Skin of body (tissue), 1 donor: ENCODE measurements at regions not wholly inside any gene's neighbourhood (a gene's known extent, or its start where the extent isn't known, plus 50 kb on each side); places are given as distances from the start of the nearest gene placed in this dataset.

ENCODE experiments used
- DNase-seq: peaks from one replicate; lab custom pipeline; 2025; lab: John Stamatoyannopoulos, UW

- no peak for DNase-seq
Observed at GRCh38 chr7:131238347-131238931, 89.2 kb upstream of the MKLN1 start.

DNA sequence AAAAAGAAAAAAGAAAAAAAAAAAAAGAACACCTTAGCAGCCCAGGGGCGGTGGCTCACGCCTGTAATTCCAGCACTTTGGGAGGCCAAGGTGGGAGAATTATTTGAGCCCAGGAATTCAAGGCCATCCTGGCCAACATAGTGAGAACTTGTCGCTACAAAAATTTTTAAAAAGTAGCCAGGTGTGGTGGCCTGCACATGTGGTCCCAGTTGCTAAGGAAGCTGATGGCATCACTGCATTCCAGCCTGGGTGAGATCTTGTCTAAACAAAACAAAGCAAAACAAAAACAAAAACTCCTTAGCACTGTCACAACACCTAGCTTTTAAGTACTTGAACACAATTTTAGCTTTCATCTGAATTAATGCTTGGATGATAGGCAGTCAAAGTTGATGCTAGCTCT is 86.3 kb upstream of the MKLN1 start:
- no peak for DNase-seq

GRCh38 chr7:131242123-131242650 is 85.5 kb upstream of the MKLN1 start:
- no peak for DNase-seq

DNA sequence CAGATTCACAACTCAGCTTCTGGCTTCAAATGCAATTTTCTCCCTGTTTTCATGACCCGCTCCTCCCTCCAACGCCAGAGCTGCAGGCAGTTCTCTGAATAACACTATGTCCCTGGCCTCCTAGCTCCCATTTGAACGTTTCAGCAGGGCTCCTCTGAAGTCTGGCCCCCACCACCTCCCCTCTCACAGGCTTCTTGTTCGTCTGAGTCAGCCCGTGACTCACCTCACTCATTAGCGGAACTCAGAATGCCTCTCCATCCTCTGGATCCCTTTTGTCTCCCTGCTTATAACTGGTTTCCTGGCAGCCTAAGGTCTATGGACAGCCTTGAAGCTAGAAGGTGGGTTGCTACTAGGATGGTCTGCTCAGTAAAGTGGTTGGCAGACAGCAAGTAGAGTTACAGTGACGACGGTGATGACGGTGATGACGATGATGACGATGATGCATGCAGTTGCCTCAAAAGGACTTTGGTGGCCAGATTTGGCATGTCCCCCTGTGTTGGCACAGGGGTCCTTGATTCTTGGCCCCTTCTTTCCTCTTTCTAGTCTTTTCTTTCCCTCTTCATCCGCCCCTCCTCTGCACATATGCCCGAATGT is 83.3 kb upstream of the MKLN1 start:
- no peak for DNase-seq

- DNase-seq, result no peak
Observed at GRCh38 chr7:131249003-131249402, 78.7 kb upstream of the MKLN1 start.

GRCh38 chr7:131249483-131249882 is 78.2 kb upstream of the MKLN1 start:
- no peak for DNase-seq

- DNase-seq, result no peak
Observed at GRCh38 chr7:131250331-131250730, 77.3 kb upstream of the MKLN1 start.

DNA sequence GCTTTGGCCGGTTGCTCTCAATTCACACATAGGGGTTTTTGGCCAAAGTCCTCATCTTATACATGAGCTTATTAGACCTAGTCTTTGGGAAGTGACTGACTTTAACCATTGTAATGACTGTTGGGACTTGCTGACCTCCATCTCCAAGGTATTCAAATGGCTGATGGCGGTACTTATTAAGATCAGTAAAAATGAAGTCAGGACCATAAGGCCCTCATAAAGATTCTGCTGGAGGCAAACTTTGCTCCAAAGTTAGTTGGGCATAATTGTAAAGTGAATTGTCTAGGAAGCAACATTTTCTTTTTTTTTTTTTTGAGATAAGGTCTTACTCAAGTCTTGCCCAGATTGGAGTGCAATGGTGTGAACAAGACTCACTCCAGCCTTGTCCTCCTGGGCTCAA is 76.3 kb upstream of the MKLN1 start:
- DNase-seq, result no peak

- DNase-seq, result no peak
Observed at GRCh38 chr7:131252976-131253375, 74.7 kb upstream of the MKLN1 start.

DNA sequence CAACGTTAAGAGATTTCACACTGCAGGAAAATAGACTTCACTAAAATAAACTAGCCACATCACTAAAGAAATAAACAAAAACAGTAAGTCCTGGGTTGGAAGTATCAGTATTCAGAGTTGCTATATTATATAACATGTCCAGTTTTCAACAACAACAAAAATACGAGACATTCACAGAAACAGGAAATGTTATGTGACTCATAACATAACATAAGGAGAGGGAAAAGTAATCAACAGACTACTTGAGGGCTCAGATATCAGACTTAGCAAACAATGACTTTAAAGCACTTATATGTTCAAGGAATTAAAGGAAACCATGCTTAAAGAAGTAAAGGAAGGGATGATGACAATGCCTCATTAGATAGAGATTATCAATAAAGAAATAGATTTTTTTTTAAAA is 73.5 kb upstream of the MKLN1 start:
- no peak for DNase-seq

GRCh38 chr7:131255242-131255641 is 72.4 kb upstream of the MKLN1 start:
- DNase-seq, result no peak

DNA sequence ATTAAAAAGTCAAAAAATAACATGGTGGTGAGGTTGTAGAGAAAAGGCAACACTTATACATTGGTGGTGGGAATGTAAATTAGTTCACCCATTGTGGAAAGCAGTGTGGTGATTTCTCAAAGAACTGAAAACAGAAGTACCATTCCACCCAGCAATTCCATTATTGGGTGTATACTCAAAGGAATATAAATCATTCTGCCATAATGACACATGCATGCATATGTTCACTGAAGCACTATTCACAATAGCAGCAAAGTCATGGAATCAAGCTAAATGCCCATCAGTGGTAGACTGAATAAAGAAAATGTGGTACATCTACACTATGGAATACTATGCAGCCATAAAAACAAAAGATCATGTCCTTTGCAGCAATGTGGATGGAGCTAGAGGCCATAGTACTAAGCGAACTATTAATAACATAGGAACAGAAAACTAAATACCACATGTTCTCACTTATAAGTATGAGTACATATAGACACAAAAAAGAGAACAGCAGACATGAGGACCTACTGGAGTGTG is 66.1 kb upstream of the MKLN1 start:
- DNase-seq, result no peak

- no peak for DNase-seq
Observed at GRCh38 chr7:131265227-131265626, 62.4 kb upstream of the MKLN1 start.

- no peak for DNase-seq
Observed at GRCh38 chr7:131267631-131268030, 60.0 kb upstream of the MKLN1 start.

- no peak for DNase-seq
Observed at GRCh38 chr7:131268906-131269305, 58.8 kb upstream of the MKLN1 start.

- no peak for DNase-seq
Observed at GRCh38 chr7:131272086-131272485, 55.6 kb upstream of the MKLN1 start.

DNA sequence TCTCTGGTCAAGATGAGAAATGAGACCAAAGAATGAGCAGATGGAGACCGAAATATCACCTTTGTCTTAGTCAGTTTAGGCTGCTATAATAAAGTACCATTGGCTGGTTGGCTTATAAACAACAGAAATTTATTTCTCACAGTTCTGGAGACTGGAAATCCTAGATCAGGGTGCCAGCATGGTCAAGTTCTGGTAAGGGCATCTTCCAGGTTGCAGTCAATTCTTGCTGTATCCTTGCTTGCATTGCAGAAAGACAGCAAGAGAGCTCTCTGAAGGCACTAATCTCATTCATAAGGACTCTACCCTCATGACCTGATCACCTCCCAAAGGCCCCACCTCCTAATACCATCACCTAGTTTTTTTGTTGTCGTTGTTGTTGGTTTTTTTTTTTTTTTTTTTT is 52.7 kb upstream of the MKLN1 start:
- no peak for DNase-seq

- no peak for DNase-seq
Observed at GRCh38 chr7:131276190-131276589, 51.5 kb upstream of the MKLN1 start.

- no peak for DNase-seq
Observed at GRCh38 chr7:131276748-131277147, 50.9 kb upstream of the MKLN1 start.
